ENCODE measurements at regions not wholly inside any gene's neighbourhood (a gene's known extent, or its start where the extent isn't known, plus 50 kb on each side); places are given as distances from the start of the nearest gene placed in this dataset.

DNA sequence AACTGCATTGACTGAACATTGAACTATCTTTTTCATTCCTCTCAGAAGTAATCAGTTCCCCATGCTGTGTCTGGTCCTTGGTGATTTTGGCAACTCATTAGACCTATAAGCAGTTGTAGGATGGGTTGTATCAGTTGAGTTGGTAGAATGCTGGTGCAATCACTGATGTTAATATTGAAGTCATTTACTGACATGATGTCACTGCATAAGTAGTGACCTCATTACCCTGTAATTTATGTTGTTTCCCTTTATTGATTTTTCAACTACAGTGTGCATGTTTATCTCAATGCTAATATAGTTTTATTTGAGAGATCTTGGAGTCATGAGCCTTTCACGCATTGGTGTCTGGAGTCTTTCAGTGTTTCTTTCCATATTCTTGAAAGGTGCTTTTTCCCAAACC lies 275.0 kb downstream of the SPATA31D1 start:
- in situ Hi-C loops (cut with MboI; ENCODE audit: low pct_unique_long_range_greater_than_20kb, low sequenced_read_pairs) = no loop called here
- no peak for DNase-seq

DNA sequence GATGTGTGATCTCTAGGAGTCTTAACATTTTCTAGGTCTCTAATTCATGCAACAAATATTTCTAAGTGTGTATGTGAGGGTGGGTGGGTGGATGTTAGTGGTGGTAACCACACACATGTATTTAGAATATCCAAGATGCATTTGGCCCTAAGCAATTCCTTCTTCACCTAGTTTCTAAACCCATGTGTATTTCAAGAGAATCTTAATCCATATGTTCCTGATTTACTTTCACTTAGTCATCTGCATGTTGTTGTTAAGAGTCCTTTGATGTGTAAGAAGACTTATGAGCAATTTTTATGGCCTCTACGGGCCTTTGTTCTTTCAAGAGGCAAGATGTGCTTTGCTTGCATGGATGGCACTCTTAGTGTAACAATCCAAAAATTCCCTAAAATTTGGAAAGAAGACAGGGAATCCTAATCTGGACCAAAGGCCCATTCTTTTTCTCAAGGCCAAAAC lies 282.6 kb downstream of the SPATA31D1 start:
- DNase-seq = no peak
- in situ Hi-C loops (cut with MboI; ENCODE audit: low pct_unique_long_range_greater_than_20kb, low sequenced_read_pairs) = no loop called here

DNA sequence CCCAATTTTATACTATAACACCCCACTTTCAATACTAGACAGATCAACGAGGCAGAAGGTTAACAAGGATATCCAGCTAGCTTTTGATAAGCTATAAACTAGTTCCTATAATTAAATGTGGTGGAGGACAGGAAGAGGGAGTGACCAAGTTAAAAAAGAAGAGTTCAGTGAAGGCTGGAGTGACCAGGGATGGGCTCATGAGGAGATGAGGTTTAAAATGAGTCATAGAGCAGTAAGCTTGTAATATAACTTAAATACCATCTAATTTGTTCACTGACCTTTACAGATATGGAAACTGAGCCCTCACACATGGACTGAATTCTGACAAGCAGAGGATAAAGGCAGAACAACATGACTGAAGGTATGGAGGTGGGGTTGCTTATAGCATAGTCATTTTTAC lies 284.5 kb downstream of the SPATA31D1 start:
- DNase-seq = no peak
- in situ Hi-C loops (cut with MboI; ENCODE audit: low pct_unique_long_range_greater_than_20kb, low sequenced_read_pairs) = no loop called here

DNA sequence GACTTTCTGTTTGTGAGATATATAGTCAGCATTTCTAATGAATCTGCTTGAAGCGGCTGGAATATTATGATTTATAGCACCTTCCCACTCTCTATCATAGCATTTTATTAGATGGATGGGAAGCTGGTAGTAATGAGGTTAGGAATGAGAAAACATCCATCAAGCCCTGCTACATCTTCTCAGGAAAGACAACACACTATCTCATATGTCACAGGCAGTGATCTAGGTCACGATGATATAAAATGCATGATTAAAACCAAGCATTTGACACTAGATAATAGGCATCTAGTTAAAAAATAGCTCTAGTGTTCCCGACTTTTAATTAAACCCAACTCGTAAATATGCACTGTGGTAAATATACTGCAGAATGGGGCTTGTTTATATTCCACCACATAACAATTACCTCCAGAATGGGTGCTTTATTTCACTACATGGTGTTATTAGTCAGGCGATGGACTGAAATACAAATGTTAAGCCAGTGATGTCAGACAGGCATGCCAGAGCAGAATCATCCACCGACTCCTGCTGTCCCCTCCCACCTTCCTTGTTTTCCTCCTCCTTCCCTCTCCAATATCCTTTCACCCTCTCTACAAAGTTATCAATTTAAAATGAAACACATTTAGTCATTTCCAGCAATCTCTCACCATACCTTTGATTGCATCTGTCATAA lies 286.8 kb downstream of the SPATA31D1 start:
- no peak for DNase-seq
- in situ Hi-C loops (cut with MboI; ENCODE audit: low pct_unique_long_range_greater_than_20kb, low sequenced_read_pairs) = no loop called here

DNA sequence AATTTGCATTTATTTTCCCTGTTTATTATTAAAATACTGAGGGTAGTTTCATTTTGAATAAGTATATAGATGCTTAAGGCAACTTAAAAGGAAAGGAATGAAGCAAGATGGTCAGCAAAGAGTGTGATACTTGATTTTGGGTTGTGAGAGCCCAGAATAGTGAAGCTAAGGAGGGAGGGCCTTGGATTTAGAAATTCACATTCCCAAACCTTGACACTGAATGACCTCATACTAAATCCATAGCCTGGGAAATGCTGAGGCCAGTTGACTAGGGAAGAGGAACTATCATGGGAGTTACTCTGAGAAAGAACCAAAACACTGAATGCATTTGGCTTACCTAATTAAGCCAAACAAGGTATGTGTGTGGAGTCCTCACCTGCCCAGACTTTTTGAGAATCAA lies 292.5 kb downstream of the SPATA31D1 start:
- in situ Hi-C loops (cut with MboI; ENCODE audit: low pct_unique_long_range_greater_than_20kb, low sequenced_read_pairs) = no loop called here

DNA sequence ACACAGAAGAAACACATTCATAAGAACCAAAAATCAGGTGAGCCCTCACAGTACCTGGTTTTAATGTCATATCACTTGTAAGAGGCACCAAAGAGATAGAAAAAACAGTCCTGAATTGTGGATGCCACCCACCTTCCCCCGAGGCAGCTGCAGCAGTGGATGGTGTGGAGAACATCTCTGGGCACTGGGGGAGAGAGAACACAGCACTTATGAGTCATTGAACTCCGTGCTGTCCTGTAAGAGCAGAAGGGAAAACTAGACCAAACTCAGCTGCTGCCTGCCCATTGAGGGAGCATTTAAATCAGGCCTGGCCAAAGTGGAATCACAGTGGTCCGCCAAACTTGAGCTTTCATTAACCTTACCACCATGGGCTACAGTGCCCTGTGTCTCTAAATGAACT lies 296.2 kb downstream of the SPATA31D1 start:
- in situ Hi-C loops (cut with MboI; ENCODE audit: low pct_unique_long_range_greater_than_20kb, low sequenced_read_pairs) = no loop called here
- no peak for DNase-seq

More for the DNA sequence above, 292.5 kb downstream of the SPATA31D1 start:
- DNase-seq = no peak

DNA sequence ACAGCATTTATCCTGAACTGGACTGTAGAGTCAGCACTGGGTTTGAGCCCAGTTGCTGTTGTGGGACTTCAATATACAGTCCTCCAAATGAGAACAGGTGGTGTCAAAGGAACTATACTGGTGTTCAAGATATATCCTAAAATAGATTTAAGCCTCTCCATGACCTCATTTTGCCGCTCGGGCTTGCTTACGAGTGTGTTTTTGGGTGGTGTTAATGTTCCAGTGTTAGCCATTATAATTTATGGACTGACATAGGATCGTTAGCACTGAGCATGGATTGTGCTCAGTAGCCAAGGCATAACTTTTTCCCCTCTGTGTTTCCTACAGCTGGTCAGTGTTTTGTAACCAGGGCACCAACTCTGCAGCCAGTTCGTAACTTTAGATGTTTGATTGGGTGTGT lies 306.6 kb downstream of the SPATA31D1 start:
- DNase-seq = no peak
- in situ Hi-C loops (cut with MboI; ENCODE audit: low pct_unique_long_range_greater_than_20kb, low sequenced_read_pairs) = no loop called here

DNA sequence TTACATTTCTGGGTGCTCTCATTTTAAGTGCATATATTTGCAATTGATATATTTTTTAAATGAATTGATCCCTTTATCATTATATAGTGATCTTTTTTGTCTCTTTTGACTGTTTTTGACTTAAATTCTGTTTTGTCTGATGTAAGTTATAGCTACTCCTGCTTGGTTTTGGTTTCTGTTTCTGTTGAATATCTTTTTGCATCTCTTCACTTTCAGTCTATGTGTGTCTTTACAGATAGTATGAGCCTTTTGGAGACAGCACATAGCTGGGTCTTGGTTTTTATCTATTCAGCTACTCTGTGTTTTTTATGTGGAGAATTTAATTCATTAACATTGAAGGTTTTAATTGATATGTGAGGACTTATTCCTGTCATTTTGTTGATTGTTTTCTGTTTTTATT lies 311.3 kb downstream of the SPATA31D1 start:
- in situ Hi-C loops (cut with MboI; ENCODE audit: low pct_unique_long_range_greater_than_20kb, low sequenced_read_pairs) = no loop called here
- no peak for DNase-seq

DNA sequence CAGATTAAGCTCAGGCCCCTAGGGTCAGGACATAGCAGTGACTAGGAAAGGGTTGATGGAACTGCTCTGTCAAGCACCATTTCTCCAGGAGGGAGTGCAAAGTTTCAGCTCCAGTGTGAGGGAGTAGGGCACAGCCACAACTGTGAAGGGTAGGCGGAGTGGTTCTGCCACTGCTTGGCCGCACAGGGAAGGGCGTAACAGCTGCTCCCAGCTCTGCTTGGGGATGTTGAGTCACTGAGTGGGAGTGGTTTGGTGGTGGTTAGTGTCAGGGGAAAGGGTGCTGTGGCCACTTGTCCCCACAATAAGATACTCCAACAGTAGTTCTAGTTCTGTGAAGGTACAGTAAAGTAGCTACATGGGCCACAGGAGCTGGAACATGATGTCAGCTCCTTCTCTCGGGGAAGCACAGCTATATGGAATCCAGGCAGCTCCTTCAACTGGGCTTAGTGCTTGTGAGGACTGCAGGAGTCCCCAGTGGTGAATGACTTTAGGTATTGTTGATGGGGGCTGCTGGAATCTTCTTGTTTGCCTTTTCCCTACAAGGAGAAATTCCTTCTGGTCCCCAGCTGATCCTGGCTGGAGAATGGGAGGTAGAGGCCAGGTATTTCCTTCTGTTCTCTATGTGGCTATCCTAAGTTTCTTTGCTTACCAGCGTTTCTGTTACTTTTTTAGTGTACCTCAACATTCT lies 314.5 kb downstream of the SPATA31D1 start:
- no peak for DNase-seq
- in situ Hi-C loops (cut with MboI; ENCODE audit: low pct_unique_long_range_greater_than_20kb, low sequenced_read_pairs) = no loop called here

DNA sequence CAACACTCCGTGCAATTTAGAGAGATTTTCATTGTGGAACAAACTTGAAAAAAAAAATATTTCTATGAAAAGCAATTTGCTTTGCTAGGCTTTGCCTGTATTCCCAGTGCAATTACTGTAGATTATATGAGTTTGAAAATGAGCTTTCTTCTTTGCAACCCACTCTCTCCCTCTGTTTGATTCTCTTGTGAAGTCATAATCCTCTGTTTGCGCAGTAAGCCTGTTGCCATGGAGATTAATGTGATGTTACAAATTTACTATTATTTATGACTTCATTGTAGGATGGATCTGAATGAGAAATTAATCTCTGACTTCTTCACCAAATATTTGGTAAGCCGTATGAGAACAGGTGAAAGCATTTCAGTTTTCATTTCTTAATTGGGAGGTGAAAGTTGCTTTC lies 320.3 kb downstream of the SPATA31D1 start:
- in situ Hi-C loops (cut with MboI; ENCODE audit: low pct_unique_long_range_greater_than_20kb, low sequenced_read_pairs) = no loop called here
- DNase-seq = no peak

DNA sequence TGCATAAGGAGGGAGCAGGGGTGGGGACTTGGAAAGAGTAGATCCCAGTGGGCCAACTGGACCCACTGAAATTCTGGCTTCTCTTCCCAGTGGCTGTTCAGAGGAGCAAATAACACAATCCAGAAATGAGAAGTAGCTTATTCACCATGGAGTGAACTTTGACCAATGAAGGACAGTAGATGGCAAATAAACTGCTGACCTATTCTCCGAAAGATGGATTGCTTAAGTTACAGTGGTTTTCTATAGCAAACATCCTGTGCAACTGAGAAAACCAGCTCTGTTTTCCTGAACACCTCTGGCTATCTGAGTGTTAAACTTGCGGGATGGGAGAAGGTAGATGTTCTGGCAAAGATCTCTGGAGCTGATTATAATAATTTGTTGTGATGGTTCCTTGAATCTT lies 325.1 kb downstream of the SPATA31D1 start:
- no peak for DNase-seq
- in situ Hi-C loops (cut with MboI; ENCODE audit: low pct_unique_long_range_greater_than_20kb, low sequenced_read_pairs) = no loop called here

DNA sequence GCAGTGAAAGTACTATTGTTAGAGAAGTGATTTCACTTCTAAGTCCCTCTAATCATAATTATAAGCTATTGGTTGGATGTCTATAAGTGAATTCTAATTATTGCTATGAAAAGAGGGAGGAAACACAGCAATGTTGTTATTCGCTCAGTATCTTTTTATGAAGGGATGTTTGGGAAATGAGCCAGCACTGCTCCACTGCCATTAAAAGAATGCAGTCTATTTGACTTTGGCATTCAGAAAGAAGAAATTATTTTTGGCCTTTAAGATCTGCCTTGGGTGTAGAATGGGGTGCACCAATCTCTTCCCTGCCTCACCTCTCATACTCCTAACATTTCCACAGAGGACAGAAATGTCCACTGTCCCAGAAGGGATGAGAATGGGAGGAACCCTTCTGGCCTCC lies 332.0 kb downstream of the SPATA31D1 start:
- in situ Hi-C loops (cut with MboI; ENCODE audit: low pct_unique_long_range_greater_than_20kb, low sequenced_read_pairs) = no loop called here
- DNase-seq = no peak

DNA sequence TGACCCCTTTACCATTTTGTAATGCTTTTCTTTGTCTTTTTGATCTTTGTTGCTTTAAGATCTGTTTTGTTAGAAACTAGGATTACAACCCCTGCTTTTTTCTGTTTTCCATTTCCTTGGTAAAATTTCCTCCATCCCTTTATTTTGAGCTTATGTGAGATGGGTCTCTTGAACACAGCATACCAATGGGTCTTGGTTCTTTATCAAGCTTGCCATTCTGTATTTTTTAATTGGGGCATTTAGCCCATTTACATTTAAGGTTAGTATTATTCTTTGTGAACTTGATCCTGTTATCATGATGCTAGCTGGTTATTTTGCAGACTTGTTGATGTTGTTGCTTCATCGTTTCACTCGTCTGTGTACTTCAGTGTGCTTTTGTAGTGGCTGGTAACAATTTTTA lies 337.3 kb downstream of the SPATA31D1 start:
- DNase-seq = no peak
- in situ Hi-C loops (cut with MboI; ENCODE audit: low pct_unique_long_range_greater_than_20kb, low sequenced_read_pairs) = no loop called here

DNA sequence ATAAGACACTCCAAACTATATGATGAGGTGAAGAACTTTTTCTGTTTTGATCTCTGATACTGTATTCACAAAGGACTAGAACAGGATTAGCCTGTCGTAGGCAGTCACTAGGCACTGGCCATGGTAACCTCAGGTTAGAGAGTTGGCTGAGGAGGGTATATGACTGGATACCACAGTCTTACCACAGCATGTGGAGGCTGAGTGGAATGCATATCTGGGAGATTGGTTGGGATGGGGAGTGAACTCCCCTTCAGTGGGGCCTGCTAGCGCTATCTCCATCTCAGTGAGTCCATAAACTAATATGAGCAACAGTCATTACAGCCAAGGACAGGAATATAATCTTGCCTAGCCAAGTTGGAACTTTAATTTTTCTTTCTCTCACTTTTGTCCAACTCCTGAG lies 339.1 kb downstream of the SPATA31D1 start:
- no peak for DNase-seq
- in situ Hi-C loops (cut with MboI; ENCODE audit: low pct_unique_long_range_greater_than_20kb, low sequenced_read_pairs) = no loop called here

DNA sequence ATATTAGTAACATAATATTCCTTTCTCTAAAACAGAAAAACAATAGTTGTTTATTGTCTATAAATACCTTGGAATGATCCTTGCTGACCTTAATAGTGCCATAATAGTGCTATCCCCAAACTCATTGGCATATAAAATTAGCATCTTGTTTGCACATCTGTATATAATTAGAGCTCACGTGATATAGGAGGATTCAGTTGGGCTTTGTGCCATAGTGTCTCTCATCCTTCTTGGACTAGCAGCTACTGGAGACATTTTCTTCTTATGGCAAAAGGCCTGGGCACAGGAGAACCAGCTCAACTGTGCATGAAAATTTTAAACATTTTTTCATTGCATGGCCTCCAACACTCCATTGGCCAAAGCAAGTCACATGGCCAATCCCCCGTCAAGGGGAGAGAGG lies 342.5 kb downstream of the SPATA31D1 start:
- in situ Hi-C loops (cut with MboI; ENCODE audit: low pct_unique_long_range_greater_than_20kb, low sequenced_read_pairs) = no loop called here
- no peak for DNase-seq

DNA sequence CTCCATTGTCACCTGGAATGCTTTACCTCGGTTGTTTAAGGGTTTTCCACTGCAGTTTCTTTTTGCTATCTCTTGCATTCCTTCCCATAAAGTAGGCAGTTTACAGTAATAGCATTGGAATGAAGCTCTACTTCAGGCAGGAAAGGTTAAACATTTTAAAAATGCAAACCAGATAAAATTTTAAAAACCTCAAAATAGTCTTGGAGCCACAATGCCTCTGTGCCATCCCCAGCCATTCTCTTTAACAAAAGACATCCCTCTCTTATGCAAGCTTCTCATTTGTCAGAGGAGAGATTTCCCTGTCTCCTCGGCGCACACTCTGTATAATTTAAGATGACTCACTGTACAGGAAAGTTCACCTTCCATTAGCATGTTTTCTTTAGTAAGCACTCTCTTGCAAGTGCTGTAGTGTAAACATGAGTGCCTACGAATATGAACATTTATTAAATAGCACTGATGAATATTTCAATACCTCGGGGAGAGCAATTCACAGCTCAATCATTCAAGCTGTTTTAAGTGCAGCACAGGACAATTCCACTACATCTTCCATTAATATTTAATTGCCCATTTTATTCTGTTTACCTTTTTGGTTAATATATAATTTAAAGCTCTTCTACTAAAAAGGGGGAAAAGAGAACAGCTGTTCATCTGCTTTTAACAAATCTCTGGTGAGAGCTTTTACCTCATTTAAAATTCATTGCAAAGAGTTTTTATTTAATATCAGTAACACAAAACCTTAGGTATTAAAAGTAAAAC lies 343.6 kb downstream of the SPATA31D1 start:
- in situ Hi-C loops (cut with MboI; ENCODE audit: low pct_unique_long_range_greater_than_20kb, low sequenced_read_pairs) = no loop called here
- no peak for DNase-seq

DNA sequence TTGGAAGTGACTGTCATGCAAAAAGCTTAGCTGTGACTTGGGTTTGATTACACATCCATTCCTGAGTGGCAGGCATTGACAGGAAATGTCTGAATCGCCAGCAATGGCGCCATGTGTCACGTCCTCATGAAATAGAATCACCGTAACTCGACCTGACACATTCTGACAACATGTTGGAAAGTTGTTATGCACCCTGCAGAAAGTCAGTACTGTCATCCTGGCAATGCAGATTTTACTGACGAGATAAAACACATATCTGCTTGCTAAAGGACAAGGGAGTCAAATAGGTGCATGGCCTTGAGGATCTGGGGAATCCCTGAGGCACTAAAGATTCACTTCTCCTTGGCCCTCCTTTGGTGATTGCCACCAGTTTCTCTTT lies 344.2 kb downstream of the SPATA31D1 start:
- no peak for DNase-seq
- in situ Hi-C loops (cut with MboI; ENCODE audit: low pct_unique_long_range_greater_than_20kb, low sequenced_read_pairs) = no loop called here

DNA sequence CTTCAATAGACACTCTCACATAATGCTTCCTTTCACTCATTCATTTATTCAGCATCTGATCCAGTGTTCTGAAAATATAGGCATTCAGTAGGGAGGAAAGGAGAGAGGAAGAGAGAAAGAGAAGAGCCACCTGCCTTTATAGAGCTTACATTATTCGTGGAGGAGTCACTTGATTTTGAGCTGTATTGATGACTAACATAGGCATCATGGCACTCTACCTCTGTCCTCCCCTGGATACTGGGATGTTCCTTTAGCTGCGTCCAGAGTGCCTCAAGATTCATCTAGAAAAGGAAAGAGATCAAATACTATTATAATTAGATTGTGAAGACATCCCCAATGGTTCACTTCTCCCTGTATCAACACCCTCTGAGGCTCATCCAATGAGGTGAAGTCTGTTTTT lies 345.1 kb downstream of the SPATA31D1 start:
- in situ Hi-C loops (cut with MboI; ENCODE audit: low pct_unique_long_range_greater_than_20kb, low sequenced_read_pairs) = no loop called here
- DNase-seq = no peak

DNA sequence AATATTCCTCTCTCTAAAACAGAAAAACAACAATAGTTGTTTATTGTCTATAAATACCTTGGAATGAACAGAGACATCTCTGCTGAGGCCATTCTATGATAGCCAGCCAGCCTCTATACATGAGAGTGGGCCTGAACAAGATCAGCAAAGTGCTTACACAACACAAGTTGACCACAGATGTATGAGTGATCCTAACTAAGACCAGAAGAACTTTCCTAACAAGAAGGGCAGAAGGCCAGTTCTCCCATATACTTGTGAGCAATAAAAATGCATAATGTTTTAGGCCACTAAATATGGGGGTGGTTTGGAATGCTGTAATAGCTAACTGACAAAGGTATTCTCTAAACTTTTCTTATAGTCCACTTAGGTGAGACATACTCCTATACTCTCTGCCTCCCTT lies 345.7 kb downstream of the SPATA31D1 start:
- in situ Hi-C loops (cut with MboI; ENCODE audit: low pct_unique_long_range_greater_than_20kb, low sequenced_read_pairs) = no loop called here
- no peak for DNase-seq

DNA sequence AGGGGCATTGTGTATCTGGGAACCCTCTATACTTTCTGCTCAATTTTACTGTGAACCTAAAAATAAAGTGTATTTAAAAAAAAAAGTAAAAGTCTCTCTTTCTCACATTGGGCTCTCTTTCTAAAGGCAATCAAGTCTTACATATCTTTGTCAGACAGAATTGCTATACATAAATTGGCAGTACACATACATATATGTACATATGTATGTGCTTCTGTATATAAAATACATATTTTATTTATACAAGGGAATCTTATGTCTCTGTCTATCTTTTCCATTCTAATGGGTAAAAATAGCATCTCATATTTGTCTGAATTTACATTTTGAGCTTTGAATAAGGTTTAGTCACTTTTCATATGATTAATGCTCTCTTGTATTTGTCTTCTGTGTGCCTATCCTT lies 348.8 kb downstream of the SPATA31D1 start:
- in situ Hi-C loops (cut with MboI; ENCODE audit: low pct_unique_long_range_greater_than_20kb, low sequenced_read_pairs) = no loop called here
- DNase-seq = no peak
